Lung microvascular endothelial cell (primary cell): ENCODE measurements at regions not wholly inside any gene's neighbourhood (a gene's known extent, or its start where the extent isn't known, plus 50 kb on each side); places are given as distances from the start of the nearest gene placed in this dataset.

Source experiments
- DNase-seq, 2 donors: peaks; one replicate each; pipeline versions ENCODE4 v3.0.0 to v3.0.0-alpha.2; 2010; ENCODE audit warnings: low read depth in 2 of 2

DNA sequence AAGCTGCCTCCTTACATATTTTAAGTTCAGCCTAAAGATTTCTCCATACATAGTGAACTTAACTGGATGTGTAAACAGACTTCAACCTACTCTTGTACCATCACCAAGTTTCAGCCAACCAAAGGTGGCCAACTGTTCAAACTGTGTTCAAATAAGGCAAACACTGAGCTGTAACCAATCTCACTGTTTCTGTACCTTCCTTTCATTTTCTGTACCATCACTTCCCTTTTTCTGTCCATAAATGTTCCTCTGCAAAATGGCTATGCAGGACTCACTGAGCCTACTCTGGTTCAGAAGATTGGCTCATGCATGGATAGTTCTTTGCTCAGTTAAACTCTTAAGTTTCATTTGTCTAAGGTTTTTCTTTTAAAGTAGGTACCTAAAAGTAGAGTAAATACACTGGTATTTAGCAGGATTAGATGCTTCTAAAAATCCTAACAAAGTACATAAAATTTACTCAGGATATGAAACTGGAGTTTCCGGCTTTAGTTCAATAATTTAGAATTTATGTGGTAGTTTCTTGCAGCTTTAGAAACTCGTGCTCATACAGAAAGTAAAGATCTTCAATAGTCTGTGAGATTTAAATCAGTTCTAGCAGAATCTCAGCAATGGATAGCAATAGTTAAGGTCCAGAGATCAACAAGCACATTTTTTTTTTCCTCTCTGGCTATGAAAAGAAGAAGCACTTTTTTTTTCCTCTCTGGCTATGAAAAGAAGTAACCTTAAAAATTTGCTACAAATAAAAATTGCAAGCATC, 282.0 kb upstream of the PPFIA2 start:
- no peak for DNase-seq

DNA sequence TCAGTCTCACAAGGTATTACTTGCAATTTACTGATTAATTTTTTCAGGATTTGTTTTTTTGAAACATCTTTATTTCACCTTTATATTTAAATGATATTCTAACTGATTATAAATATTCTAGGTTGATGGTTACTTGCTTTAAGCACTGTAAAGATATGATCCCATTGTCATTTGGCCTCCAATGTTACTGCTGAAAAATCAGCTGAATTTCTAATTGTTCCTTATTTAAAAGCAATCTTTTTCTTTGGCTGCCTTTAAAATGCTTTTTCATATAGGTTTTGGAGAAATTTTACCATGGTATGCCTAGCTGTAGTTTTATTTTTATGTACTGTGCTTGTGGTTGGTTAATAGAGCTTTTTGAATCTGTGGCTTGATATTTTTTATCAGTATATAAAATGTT, 275.6 kb upstream of the PPFIA2 start:
- no peak for DNase-seq

DNA sequence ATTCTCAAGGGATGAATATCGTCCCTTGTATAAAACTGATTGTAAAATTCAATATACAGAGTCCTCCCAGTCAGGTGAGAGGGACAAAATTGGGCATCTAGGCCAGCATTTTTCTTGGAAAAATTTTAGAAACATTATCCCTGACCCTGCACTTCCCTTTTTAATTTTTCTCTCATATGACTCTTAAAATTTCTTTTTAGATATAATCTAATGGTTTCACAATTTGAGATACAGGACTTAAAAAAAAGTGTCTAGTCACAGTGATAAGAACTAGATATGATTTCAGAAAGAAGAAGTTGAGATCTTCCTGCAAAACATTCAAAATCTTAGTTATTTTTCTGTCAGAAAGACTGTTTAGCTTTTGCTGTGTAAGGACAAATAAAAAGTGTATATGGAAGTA, 270.8 kb upstream of the PPFIA2 start:
- DNase-seq, result no peak

DNA sequence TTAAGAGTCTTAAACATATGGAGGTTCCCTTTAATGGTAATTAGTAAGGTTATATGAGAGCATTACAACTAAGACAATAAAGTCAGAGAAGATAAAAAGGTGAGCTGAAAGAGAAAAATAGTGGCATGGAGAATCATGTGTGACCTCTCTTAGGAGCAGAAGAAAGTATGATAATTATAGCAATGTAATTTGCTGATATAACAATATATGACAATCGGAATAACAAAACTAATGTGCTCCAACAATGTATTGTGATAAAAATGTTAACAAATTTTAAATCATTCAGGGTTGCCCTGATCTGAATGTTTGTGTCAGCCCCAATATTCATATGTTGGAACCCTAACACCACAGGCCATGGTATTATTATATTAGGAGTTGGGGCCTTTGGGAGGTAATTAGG, 269.6 kb upstream of the PPFIA2 start:
- DNase-seq, result no peak

DNA sequence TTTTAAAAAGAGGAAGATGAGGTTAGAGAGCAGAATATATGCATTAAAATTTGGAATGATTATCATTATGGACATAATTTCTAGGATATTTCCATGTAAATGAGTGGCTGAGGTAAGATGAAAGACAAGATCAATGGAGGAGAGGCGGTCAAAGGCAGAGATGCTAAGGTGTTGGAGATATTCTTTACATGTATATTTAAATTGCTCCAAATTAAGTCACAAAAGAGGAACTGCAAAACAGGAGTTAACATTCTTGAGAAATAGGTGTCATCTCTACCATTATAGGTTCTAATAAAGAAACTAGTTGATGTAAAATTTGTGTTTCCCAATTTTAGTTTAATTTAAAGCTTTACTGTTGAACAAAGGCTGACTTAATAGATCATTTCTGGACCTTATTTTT, 268.5 kb upstream of the PPFIA2 start:
- DNase-seq, result no peak

DNA sequence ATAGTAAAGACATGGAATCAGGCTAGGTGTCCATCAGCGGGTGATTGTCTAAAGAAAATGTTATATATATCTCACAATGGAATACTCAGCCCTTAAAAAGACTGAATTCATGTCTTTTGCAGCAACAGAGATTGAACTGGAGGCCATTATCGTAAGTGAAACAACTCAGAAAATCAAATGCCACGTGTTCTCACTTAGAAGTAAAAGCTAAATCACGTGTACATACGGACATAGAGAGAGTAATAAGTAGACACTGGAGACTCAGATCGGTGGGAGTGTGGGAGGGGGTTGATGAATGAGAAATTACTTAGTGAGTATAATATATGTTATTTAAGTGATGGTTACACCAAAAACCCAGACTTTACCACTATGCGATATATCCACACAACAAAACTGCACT, 266.3 kb upstream of the PPFIA2 start:
- no peak for DNase-seq

DNA sequence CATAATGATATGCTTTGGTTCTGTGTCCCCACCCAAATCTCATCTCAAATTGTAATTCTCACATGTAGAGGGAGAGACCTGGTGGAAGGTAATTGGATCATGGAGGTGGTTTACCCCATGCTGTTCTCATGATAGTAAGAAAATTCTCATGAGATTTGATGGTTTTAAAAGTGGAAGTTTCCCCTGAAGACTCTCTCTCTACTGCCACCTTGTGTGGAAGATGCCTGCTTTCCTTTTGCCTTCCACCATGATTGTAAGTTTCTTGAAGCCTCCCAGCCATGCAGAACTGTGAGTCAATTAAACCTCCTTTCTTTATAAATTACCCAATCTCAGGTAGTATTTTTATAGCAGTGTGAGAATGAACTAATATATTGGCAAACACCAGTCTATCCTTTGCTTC, 260.4 kb upstream of the PPFIA2 start:
- DNase-seq, result no peak

DNA sequence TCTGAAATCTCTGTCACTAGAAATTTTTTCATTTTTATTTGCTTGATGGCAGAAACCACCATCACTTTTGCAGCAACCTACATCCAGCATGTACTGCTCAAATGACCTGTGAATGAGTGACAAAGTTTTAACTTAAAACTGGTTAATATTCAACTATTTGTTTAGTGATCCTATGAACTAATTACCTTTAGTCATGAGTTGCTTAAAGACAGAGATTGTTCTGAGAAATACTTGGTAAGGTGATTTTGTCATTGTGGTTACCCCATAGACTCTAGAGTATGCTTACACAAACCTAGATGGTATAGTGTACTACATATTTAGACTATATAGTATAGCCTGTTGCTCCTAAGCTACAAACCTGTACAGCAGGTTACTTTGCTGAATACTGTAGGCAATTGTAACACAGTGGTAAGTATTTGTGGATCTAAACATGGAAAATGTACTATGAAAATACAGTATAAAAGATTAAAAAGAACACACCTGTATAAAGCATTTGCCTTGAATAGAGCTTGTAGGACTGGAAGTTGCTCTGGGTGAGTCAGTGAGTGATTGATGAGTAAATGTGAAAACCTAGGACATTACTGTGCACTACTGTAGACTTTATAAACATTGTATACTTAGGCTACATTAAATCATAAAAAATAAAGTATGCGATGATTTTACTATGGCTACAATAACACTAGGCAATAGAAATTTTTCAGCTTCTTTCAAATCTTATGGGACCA, 256.6 kb upstream of the PPFIA2 start:
- no peak for DNase-seq

DNA sequence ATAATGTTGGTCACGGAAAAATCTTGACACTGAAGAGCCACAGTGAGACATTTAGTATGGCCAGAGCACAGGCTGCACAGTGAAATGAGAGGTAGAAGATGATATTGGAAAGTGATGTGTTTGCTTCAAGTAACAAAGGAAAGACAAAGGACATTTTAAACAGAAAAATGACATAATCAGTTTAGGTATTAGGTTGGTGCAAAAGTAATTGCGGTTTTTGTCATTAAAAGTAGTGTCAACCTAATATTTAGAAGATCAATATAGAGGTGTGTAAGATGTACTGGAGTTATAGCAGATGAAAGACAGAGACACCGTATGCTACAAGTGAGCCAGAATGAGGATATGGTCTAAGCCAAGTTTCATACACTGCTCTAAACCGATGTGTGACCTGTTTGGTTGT, 253.0 kb upstream of the PPFIA2 start:
- DNase-seq, result no peak

DNA sequence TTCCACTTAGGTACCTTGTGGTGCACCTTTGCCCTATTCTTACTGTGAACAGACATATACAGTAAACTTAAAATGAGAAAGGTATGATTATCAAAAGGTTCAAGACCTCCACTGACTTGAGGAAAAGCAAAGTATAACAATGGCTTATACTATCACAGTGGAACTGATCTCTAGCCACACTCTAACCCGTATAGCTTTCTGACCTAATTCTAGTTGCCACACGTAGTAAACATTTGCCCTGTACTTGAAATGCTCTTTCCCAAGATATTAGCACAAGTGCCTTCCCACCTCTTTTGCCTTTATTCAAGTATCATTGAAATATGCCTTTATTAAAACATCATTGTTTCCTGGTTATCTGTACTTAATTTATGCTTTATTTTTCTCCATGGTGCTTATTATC, 250.4 kb upstream of the PPFIA2 start:
- DNase-seq, result no peak

DNA sequence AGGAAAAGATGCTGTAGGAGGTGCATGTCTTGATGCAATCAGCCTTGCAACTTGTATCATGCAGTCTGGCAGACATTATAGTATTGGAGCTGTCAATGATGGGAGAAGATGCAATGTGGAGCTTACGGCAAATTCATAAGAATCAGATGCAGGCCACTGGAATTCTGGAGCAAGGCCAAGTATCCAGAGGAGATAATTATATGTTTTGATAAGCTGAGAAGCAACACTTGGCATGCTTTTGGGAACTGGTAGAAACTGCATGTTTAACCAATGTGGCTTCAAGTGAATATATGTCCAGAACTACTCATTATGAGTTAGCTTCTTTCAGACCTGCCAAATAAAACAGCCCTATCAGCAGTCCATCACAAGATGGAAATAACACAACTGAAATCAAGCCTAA, 249.1 kb upstream of the PPFIA2 start:
- no peak for DNase-seq

DNA sequence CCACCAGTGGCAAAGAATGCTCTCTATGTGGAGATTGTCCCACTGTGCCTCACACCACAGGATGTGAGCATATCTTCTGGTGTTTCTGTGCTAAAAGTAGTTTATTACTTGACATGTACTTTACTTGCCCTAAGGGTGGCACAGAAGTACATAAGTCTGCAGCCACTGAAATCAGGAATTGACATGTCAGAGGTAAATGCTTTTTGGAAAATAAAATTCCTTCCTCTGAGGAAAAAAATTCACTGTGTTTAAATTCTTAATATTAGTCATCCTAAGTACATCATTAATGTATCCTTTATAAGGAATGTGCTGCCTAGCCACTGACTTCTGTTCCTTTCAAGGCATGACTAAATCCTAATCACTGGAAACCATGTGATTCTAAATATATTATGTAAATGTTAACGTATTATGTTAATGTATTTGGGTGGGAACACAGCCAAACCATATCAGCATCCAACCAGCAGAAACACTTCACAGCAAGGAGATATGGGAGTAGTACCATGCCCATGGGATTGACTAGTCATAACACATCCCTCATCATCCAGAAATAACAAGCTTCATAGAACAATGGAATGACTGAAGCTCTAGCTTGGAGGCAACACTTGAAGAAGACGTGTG, 239.7 kb upstream of the PPFIA2 start:
- no peak for DNase-seq

DNA sequence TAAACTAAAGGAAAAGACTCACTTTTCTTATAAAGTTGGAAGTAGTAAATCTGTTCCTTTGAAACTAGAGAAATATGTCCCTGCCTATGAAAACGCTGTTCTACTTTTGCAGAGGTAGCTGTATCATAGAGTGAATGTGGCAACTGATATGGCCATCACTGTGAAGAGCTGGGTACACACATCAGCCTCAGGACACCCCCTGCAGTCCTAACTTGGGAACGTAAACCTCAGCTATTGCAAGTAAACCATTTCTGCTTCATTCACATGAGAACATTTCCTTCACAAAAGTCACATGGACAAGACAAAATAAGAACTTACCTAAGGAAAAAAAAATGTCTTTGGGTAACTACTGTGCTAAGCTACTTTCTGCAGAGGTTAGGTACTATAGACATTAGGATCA, 233.3 kb upstream of the PPFIA2 start:
- DNase-seq, result no peak

DNA sequence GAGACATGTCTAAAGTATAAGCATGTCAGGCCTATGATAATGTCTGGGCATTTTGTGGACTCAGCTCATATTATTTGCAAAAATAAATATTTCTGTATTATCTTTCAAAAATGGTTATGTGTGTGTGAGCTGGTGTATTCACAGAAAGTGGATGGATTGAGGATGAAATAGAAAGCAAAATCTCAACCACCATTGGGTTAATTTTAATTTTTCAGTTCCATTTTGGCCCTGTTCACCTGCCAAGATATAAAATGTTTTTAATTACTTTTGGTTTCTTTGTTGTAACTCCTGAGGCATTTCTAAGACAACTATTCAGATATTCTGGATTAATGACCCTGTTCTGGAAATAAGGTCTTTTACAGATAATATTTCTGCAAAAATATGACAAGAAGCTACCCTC, 232.7 kb upstream of the PPFIA2 start:
- no peak for DNase-seq

DNA sequence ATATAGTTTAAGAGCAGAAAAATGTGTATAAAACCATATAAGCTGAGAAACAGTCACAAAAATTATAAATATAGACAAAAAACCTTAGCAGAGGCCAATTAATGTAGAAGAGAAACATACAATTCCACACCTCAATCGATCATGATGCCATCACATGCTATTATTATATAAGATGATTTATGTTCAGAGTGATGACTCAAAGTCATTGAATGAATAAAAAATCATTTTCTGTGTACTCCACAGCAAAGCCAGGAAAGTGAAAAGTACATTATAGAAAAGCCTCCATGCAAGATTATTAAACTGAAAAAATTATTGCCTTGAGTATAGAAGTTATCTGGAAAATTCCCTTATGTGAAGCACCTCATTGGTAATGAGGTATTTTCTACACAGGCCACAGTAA, 229.2 kb upstream of the PPFIA2 start:
- DNase-seq, result no peak

DNA sequence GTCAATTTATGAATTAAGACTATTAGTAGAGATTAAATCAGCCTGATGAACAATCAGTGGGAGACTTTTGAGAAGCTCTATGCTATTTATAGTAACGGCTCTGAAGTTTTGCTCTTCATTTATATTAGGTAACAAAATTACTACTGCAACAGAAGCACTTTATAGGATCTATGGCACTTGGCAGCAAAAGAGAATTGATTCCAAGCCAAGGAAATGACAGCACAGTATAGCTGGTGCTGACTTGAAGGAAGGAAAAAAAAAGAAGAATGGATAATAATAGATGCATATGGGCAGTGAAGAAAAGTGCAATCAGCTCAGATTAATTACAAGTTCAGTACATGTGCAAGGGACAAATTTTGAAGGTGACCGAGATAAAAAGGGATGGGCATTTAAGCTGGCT, 228.2 kb upstream of the PPFIA2 start:
- no peak for DNase-seq

DNA sequence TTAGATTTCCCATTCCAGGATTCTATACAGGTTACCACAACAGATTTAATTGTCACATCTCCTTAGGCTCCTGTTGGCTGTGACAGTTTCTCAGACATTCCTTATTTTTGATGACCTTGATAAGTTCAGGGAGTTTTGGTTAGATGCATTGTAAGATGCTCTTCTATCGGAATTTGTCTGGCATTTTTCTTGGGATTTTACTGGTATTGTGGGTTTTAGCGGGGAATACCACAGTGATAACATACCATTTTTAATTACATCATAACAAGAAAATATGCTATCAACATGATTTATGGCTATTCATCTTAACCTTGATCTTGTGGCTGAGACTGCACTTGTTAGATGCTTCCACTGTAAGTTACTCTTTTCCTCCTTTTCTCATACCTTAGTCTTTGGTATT, 217.5 kb upstream of the PPFIA2 start:
- DNase-seq, result no peak

DNA sequence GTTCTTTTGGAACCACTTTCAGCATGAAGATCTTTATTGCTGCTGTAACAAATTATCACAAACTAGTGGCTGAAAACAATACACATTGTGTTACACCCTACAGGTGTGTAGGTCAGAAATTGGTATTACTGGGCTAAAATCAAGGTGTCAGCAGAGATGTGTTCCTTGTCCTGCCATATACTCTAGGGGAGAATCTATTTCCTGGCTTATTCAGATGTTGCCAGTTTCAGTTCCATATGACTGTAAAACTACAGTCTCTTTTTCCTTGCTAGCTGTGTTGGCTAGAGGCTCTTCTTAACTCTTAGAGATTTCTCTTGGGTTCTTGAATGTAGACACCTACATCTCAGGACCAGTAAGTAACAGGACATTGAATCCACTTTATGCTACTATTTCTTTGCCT, 215.6 kb upstream of the PPFIA2 start:
- DNase-seq, result no peak

DNA sequence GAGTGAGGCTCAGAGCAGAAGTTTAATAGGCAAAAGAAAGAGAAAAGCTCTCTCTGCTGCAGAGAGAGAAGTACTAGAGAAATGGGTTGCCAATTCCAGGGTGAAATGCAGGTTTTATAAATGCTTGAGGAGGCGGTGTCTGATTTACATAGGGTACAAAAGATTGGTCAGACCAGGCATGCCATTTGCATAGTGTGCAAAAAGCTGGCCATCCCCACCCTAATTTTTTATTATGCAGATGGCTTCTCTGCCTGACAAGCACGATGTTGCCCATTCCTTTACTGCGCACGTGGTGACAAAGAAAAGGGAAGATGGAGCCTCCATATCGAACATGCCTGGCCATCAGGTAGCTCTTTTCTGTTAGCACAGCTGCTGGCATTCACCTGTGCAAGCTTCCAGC, 209.3 kb upstream of the PPFIA2 start:
- no peak for DNase-seq

DNA sequence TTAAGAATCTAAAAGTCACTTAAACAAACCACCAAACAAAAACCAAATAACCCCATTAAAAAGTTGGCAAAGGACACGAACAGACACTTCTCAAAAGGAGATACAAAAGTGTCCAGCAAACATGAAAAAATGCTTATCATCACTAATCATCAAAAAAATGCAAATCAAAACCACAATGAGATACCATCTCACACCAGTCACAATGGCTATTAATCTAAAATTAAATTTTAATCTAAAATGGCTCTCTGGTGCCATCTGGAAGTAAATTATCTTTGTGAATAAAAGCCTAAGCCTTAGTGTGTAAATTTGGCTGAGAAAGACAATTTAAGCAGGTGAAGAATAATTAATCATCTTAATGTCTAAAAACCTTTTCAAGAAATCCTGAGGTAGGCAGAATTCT, 204.5 kb upstream of the PPFIA2 start:
- no peak for DNase-seq

DNA sequence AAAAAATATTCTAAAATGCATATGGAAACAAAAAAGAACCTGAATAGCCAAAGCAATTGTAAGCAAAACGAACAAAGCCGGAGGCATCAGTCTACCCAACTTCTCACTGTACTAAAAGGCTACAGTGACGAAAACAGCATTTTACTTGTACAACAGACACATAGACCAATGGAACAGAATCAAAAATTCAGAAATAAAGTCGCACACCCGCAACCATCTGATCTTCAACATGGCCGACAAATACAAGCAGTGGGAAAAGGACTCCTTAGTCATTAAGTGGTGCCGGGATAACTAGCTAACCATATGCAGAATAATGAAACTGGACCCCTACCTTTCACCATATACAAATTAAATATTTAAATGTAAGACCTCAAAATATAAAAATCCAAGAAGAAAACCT, 203.9 kb upstream of the PPFIA2 start:
- DNase-seq, result no peak

DNA sequence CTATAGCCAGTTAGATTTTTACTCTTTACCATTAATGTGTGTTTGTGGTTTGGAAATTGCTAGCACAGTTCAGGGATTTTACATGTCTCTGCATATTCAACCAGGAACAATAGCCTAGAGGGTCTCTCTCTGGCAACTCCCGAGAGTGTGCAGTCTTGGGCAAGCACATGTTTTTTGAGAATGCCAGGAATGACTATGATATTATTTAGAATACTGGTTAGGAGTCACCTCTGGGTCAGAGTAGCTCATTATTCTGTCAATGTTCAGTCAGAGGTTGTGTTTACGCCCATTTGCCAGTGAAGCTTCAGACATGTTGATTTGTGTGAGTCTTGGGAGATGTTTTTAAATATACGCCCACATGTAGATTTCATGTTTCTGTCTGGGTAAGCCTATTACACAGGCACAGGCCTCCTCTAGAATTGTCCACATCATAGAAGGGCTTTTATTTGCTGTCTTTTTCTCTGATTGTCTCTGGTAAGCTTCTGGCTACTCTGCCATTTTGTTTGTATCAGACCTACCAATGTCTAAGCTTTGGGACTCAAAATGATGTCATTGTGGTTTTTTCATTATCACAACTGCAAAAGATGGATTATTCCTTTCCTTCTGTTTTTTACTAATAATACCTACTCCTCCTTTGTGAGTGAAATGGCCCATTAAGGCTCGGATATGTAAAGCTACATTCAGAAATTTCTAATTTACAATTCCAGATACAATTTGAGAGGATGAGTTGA, 203.1 kb upstream of the PPFIA2 start:
- no peak for DNase-seq
